ENCODE measurements at regions not wholly inside any gene's neighbourhood (a gene's known extent, or its start where the extent isn't known, plus 50 kb on each side); places are given as distances from the start of the nearest gene placed in this dataset.

DNA sequence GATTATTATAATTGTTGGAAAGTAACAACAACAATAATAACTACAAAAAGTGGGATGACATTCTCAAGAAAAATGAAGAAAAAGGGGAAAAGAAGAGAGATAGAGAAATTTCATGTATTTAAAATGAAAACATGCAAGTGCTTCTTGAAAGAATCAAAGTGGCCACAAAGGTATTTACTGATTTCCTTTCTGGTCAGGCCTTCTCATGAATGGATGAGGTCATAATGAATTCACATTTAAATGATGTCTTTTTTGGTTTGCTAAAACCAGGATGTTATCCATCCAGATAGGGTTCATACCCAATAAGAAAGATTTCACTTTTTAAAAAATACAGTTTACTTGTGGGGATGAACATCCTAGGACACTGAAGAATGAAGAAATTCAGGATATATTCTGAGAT lies 446.4 kb upstream of the PTGER4 start:
- DNase-seq (ENCODE audit: low spot score) = no peak
- CTCF ChIA-PET = no interaction called here
- Histone ChIP-seq H3K4me3 (ENCODE audit: low read depth, low read length, poor library complexity, severe bottlenecking) (no peak overlapping the region), H3K36me3 (ENCODE audit: insufficient read depth, low read length, poor library complexity, severe bottlenecking) (no peaks in the 10 kb centered on the region), H3K27ac (ENCODE audit: low read depth, low read length, poor library complexity, severe bottlenecking) (no peak overlapping the region), H3K27me3 (replicated peaks; ENCODE audit: insufficient read depth, low read depth, low read length, poor library complexity) (no peaks in the 10 kb centered on the region), H3K4me1 (ENCODE audit: insufficient read depth, low read length, poor library complexity, severe bottlenecking) (no peaks in the 10 kb centered on the region), H3K9me3 (ENCODE audit: low read depth, low read length, poor library complexity, severe bottlenecking) (no peaks in the 10 kb centered on the region)
- POLR2A ChIA-PET (ENCODE audit: low non-redundant PET) = no interaction called here
- BruUV-seq (replicated peaks) = no TSS peak
- intact Hi-C loops (cut with micrococcal nuclease; ENCODE audit: unreplicated experiment) = no loop called here
- TF ChIP-seq, protein P1, sequence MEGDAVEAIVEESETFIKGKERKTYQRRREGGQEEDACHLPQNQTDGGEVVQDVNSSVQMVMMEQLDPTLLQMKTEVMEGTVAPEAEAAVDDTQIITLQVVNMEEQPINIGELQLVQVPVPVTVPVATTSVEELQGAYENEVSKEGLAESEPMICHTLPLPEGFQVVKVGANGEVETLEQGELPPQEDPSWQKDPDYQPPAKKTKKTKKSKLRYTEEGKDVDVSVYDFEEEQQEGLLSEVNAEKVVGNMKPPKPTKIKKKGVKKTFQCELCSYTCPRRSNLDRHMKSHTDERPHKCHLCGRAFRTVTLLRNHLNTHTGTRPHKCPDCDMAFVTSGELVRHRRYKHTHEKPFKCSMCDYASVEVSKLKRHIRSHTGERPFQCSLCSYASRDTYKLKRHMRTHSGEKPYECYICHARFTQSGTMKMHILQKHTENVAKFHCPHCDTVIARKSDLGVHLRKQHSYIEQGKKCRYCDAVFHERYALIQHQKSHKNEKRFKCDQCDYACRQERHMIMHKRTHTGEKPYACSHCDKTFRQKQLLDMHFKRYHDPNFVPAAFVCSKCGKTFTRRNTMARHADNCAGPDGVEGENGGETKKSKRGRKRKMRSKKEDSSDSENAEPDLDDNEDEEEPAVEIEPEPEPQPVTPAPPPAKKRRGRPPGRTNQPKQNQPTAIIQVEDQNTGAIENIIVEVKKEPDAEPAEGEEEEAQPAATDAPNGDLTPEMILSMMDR (conservative IDR thresholded peaks at IDR 0.05; ENCODE audit: low read depth, low read length) = no peak
- TF ChIP-seq EZH2 (IDR thresholded peaks at IDR 0.05; ENCODE audit: borderline replicate concordance, low read depth, low read length, poor library complexity, severe bottlenecking) = no peak

DNA sequence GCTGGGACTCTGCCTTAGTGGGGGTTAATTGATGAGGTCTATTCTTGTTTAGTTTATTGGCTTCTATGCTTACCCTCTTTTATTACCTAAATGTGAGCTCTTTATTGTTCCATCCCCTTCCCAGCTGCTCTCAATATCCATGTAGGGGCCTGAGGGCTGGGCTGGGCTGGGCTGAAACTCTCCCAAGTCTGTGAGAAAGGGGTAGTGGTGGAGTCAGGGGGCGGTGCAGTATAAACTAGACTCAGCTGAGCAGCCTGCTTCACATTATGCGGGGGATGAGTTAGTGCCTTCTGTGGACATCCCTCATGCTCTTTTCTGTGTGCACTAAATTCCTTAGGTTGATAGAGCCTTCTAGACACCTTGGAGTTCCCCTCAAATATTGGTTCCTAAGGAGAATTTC lies 451.8 kb upstream of the PTGER4 start:
- no peaks in the 10 kb centered on the region for H3K27me3 ChIP-seq (replicated peaks; ENCODE audit: insufficient read depth, low read depth, low read length, poor library complexity)
- H3K27ac ChIP-seq (ENCODE audit: low read depth, low read length, poor library complexity, severe bottlenecking) = no peak overlapping the region
- no peaks in the 10 kb centered on the region for H3K9me3 ChIP-seq (ENCODE audit: low read depth, low read length, poor library complexity, severe bottlenecking)
- intact Hi-C loops (cut with micrococcal nuclease; ENCODE audit: unreplicated experiment) = no loop called here
- H3K36me3 ChIP-seq (ENCODE audit: insufficient read depth, low read length, poor library complexity, severe bottlenecking) = no peaks in the 10 kb centered on the region
- H3K4me3 ChIP-seq (ENCODE audit: low read depth, low read length, poor library complexity, severe bottlenecking) = no peak overlapping the region
- no peak for DNase-seq (ENCODE audit: low spot score)
- BruUV-seq (replicated peaks) = no TSS peak
- peaks cover 16% of the 10 kb centered on the region for H3K4me1 ChIP-seq (ENCODE audit: insufficient read depth, low read length, poor library complexity, severe bottlenecking)
- CTCF ChIA-PET = no interaction called here
- TF ChIP-seq EZH2 (IDR thresholded peaks at IDR 0.05; ENCODE audit: borderline replicate concordance, low read depth, low read length, poor library complexity, severe bottlenecking) = no peak
- TF ChIP-seq, protein P1 (conservative IDR thresholded peaks at IDR 0.05; ENCODE audit: low read depth, low read length) = no peak
- POLR2A ChIA-PET (ENCODE audit: low non-redundant PET) = no interaction called here

DNA sequence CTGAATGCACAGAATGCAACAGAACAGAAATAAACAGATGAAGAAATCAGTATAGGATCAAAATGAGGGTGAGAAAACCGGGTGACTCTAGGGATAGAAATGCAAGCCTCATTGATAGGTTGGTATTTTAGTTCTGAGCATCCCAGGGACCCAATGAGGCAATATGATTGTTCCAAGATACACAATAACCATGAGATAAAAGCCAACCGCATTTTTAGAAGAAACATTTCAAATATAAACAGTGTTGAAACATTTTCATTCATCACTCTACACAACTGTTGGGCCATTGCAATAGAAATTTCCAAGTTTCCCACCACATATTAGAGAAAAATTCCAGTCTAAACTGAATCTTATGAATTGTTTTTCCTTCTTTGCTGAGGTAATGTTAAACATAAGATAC lies 452.3 kb upstream of the PTGER4 start:
- TF ChIP-seq EZH2 (IDR thresholded peaks at IDR 0.05; ENCODE audit: borderline replicate concordance, low read depth, low read length, poor library complexity, severe bottlenecking) = no peak
- TF ChIP-seq, protein P1 (conservative IDR thresholded peaks at IDR 0.05; ENCODE audit: low read depth, low read length) = no peak
- Histone ChIP-seq H3K36me3 (ENCODE audit: insufficient read depth, low read length, poor library complexity, severe bottlenecking) (no peaks in the 10 kb centered on the region), H3K27ac (ENCODE audit: low read depth, low read length, poor library complexity, severe bottlenecking) (no peak overlapping the region), H3K4me3 (ENCODE audit: low read depth, low read length, poor library complexity, severe bottlenecking) (no peak overlapping the region), H3K4me1 (ENCODE audit: insufficient read depth, low read length, poor library complexity, severe bottlenecking) (peaks cover 18% of the 10 kb centered on the region), H3K27me3 (replicated peaks; ENCODE audit: insufficient read depth, low read depth, low read length, poor library complexity) (no peaks in the 10 kb centered on the region), H3K9me3 (ENCODE audit: low read depth, low read length, poor library complexity, severe bottlenecking) (no peaks in the 10 kb centered on the region)
- intact Hi-C loops (cut with micrococcal nuclease; ENCODE audit: unreplicated experiment) = no loop called here
- no TSS peak for BruUV-seq (replicated peaks)
- DNase-seq (ENCODE audit: low spot score) = no peak
- CTCF ChIA-PET = no interaction called here
- POLR2A ChIA-PET (ENCODE audit: low non-redundant PET) = no interaction called here

Data from A673 (cell line).